NCI-H1694 (cell line): ENCODE measurements at regions not wholly inside any gene's neighbourhood (a gene's known extent, or its start where the extent isn't known, plus 50 kb on each side); places are given as distances from the start of the nearest gene placed in this dataset.
"Not testable (repeated sequence)": the region's sequence is repeated elsewhere in the genome, so short reads cannot be mapped to it uniquely, and the experiment has no call there.

Source experiments
- DNase-seq: peaks from one replicate; lab custom pipeline; 2025; lab: John Stamatoyannopoulos, UW

GRCh38 chr12:75868501-75868900, 163.1 kb downstream of the PHLDA1 start:
- peak; percentile 14 for DNase-seq

GRCh38 chr12:75865315-75865714, 166.3 kb downstream of the PHLDA1 start:
- no peak for DNase-seq

- no peak for DNase-seq
Observed at GRCh38 chr12:75864161-75864560, 167.4 kb downstream of the PHLDA1 start.

- no peak for DNase-seq
Observed at GRCh38 chr12:75863533-75863932, 168.0 kb downstream of the PHLDA1 start.

- DNase-seq = no peak
Observed at GRCh38 chr12:75862692-75863471, 168.7 kb downstream of the PHLDA1 start.

GRCh38 chr12:75859868-75860267, 171.7 kb downstream of the PHLDA1 start:
- no peak for DNase-seq

GRCh38 chr12:75856235-75856634, 175.3 kb downstream of the PHLDA1 start:
- DNase-seq = no peak

- DNase-seq = no peak
Observed at GRCh38 chr12:75855360-75855759, 176.2 kb downstream of the PHLDA1 start.

- DNase-seq = no peak
Observed at GRCh38 chr12:75854681-75855309, 176.8 kb downstream of the PHLDA1 start.

- not testable (repeated sequence) for DNase-seq
Observed at GRCh38 chr12:75854137-75854536, 177.4 kb downstream of the PHLDA1 start.

- peak; percentile 47 for DNase-seq
Observed at GRCh38 chr12:75853626-75854025, 177.9 kb downstream of the PHLDA1 start.

- no peak for DNase-seq
Observed at GRCh38 chr12:75852956-75853355, 178.6 kb downstream of the PHLDA1 start.

GRCh38 chr12:75852143-75852542, 179.4 kb downstream of the PHLDA1 start:
- DNase-seq = peak; percentile 69

- no peak for DNase-seq
Observed at GRCh38 chr12:75850721-75851462, 180.7 kb downstream of the PHLDA1 start.

GRCh38 chr12:75848961-75849360, 182.6 kb downstream of the PHLDA1 start:
- no peak for DNase-seq

- DNase-seq = peak; percentile 16
Observed at GRCh38 chr12:75848431-75848925, 183.1 kb downstream of the PHLDA1 start.

GRCh38 chr12:75846102-75846501, 185.5 kb downstream of the PHLDA1 start:
- DNase-seq = no peak

- DNase-seq = no peak
Observed at GRCh38 chr12:75844985-75845384, 186.6 kb downstream of the PHLDA1 start.

- DNase-seq = no peak
Observed at GRCh38 chr12:75844049-75844770, 187.4 kb downstream of the PHLDA1 start.

- DNase-seq = peak; percentile 63
Observed at GRCh38 chr12:75842090-75842489, 189.5 kb downstream of the PHLDA1 start.

GRCh38 chr12:75840994-75841355, 190.6 kb downstream of the PHLDA1 start:
- DNase-seq = no peak

- no peak for DNase-seq
Observed at GRCh38 chr12:75838309-75838708, 193.3 kb downstream of the PHLDA1 start.
